IMR-90 (cell line): ENCODE measurements at regions not wholly inside any gene's neighbourhood (a gene's known extent, or its start where the extent isn't known, plus 50 kb on each side); places are given as distances from the start of the nearest gene placed in this dataset.

Experiments
- ATAC-seq: fragments of 200-7000 bp; cut with Tn5 transposase; 2 replicates; pipeline ENCODE4 v1.9.1; 2020; ENCODE audit warnings: low read depth, mild to moderate bottlenecking, moderate library complexity
- BruUV-seq: library from RNA; stranded (reverse); fragments of 400-500 nt; replicated peaks from 2 replicates; lab custom pipeline; 2021; lab: Mats Ljungman, UMichigan
- CTCF ChIA-PET: fragments of 300-600 bp; formaldehyde crosslinking; extraction: SDS; loops from one replicate; lab custom pipeline; 2021; ENCODE audit warnings: antibody characterized with exemption; lab: Yijun Ruan, JAX
- POLR2A ChIA-PET: fragments of 300-600 bp; sonication (Branson Sonifier 250); formaldehyde crosslinking; loops from one replicate; lab custom pipeline; 2022; ENCODE audit warnings: antibody characterized with exemption; ENCODE audit not compliant: unreplicated experiment; lab: Charles Lee
- DNase-seq: peaks from one replicate; pipeline ENCODE4 v3.0.0; 2013
- H2AFZ ChIP-seq: replicated peaks from 2 replicates; pipeline ENCODE3; 2013; ENCODE audit warnings: low read length, mild to moderate bottlenecking; ENCODE audit not compliant: poor library complexity
- H2AK5ac ChIP-seq: 2 replicates; pipeline ENCODE4 v1.6.1; 2013; ENCODE audit warnings: low read depth, low read length, inconsistent platforms
- H2AK9ac ChIP-seq: replicated peaks from 2 replicates; pipeline ENCODE3; 2013; ENCODE audit warnings: mild to moderate bottlenecking, low read depth, low read length, moderate library complexity; ENCODE audit not compliant: poor library complexity
- H2BK120ac ChIP-seq: 2 replicates; pipeline ENCODE4 v1.6.1; 2013; ENCODE audit warnings: low read depth, low read length, inconsistent platforms
- H2BK15ac ChIP-seq: 3 replicates; pipeline ENCODE4 v1.6.1; 2013; ENCODE audit warnings: low read depth, low read length, inconsistent platforms
- H2BK20ac ChIP-seq: 2 replicates; pipeline ENCODE4 v1.6.1; 2013; ENCODE audit warnings: low read depth, mild to moderate bottlenecking, inconsistent platforms, low read length, moderate library complexity
- H2BK5ac ChIP-seq: 2 replicates; pipeline ENCODE4 v1.6.1; 2013; ENCODE audit warnings: mild to moderate bottlenecking, low read depth, low read length, inconsistent platforms; ENCODE audit not compliant: poor library complexity, severe bottlenecking
- H3K14ac ChIP-seq: replicated peaks from 2 replicates; pipeline ENCODE4 v1.6.1; 2013; ENCODE audit warnings: low read depth, low read length, inconsistent platforms
- H3K18ac ChIP-seq: 2 replicates; pipeline ENCODE4 v1.6.1; 2013; ENCODE audit warnings: low read depth, low read length, control low read depth
- H3K23ac ChIP-seq: 2 replicates; pipeline ENCODE4 v1.6.1; 2013; ENCODE audit warnings: low read depth, low read length, inconsistent platforms
- H3K27ac ChIP-seq: 2 replicates; pipeline ENCODE4 v1.5.1; 2013; ENCODE audit warnings: mild to moderate bottlenecking, control low read depth, low read length; ENCODE audit not compliant: insufficient read depth
- H3K27me3 ChIP-seq: 2 replicates; pipeline ENCODE4 v1.6.1; 2013; ENCODE audit warnings: low read length; ENCODE audit not compliant: control insufficient read depth, insufficient read depth
- H3K36me3 ChIP-seq: 2 replicates; pipeline ENCODE4 v1.6.1; 2013; ENCODE audit warnings: low read length, mixed read lengths; ENCODE audit not compliant: control insufficient read depth, insufficient read depth
- H3K4ac ChIP-seq: 2 replicates; pipeline ENCODE4 v1.6.1; 2013; ENCODE audit warnings: low read depth, low read length, inconsistent platforms
- H3K4me1 ChIP-seq: 2 replicates; pipeline ENCODE4 v1.6.1; 2013; ENCODE audit warnings: low read length, mixed read lengths; ENCODE audit not compliant: control insufficient read depth, insufficient read depth
- H3K4me2 ChIP-seq: 2 replicates; pipeline ENCODE4 v1.6.1; 2013; ENCODE audit warnings: low read depth, mild to moderate bottlenecking, control low read depth, low read length, moderate library complexity
- H3K4me3 ChIP-seq: 2 replicates; pipeline ENCODE4 v1.5.1; 2013; ENCODE audit warnings: low read depth, mild to moderate bottlenecking, control low read depth, low read length, moderate library complexity; ENCODE audit not compliant: insufficient read depth
- H3K56ac ChIP-seq: 2 replicates; pipeline ENCODE4 v1.6.1; 2013; ENCODE audit warnings: low read length, inconsistent platforms; ENCODE audit not compliant: insufficient read depth; ENCODE audit errors: extremely low read depth
- H3K79me1 ChIP-seq, 2 experiments: 2 replicates each; pipeline ENCODE4 v1.6.1; 2013; ENCODE audit warnings: low read length in 2 of 2, inconsistent platforms in 1 of 2, low read depth in 1 of 2
- H3K9ac ChIP-seq: 2 replicates; pipeline ENCODE4 v1.6.1; 2013; ENCODE audit warnings: low read depth, low read length, control low read depth
- H3K9me1 ChIP-seq: 2 replicates; pipeline ENCODE4 v1.6.1; 2013; ENCODE audit warnings: low read length, inconsistent platforms; ENCODE audit not compliant: insufficient read depth
- H3K9me3 ChIP-seq: 2 replicates; pipeline ENCODE4 v1.6.1; 2013; ENCODE audit warnings: low read length; ENCODE audit not compliant: control insufficient read depth, insufficient read depth
- H4K20me1 ChIP-seq: 2 replicates; pipeline ENCODE4 v1.6.1; 2013; ENCODE audit warnings: low read length, inconsistent platforms; ENCODE audit not compliant: insufficient read depth
- H4K5ac ChIP-seq: 2 replicates; pipeline ENCODE4 v1.6.1; 2013; ENCODE audit warnings: mild to moderate bottlenecking, low read depth, low read length, control low read depth
- H4K8ac ChIP-seq, 2 experiments: 2 replicates each; pipeline ENCODE4 v1.6.1; 2013; ENCODE audit warnings: low read depth in 2 of 2, low read length in 2 of 2, control low read depth in 1 of 2, inconsistent platforms in 1 of 2
- H4K91ac ChIP-seq: 2 replicates; pipeline ENCODE4 v1.6.1; 2013; ENCODE audit warnings: low read depth, low read length, inconsistent platforms; ENCODE audit not compliant: insufficient read depth
- BHLHE40 ChIP-seq: fragments of 150-350 bp; IDR thresholded peaks from 2 replicates; pipeline ENCODE4 v1.6.1; 2016; ENCODE audit warnings: mild to moderate bottlenecking, low read depth, low read length
- CEBPB ChIP-seq: IDR thresholded peaks from 2 replicates; pipeline ENCODE4 v1.6.1; 2012; ENCODE audit warnings: low read depth, low read length, improper control_type of control experiment
- CHD1 ChIP-seq: IDR thresholded peaks from 2 replicates; pipeline ENCODE4 v1.6.1; 2012; ENCODE audit warnings: low read depth, low read length, improper control_type of control experiment
- FOS ChIP-seq: fragments of 150-350 bp; IDR thresholded peaks from 2 replicates; pipeline ENCODE4 v1.6.1; 2016; ENCODE audit warnings: low read depth, low read length
- MAFK ChIP-seq: IDR thresholded peaks from 2 replicates; pipeline ENCODE4 v1.6.1; 2012; ENCODE audit warnings: low read depth, low read length, improper control_type of control experiment
- MAZ ChIP-seq: IDR thresholded peaks from 2 replicates; pipeline ENCODE4 v1.6.1; 2012; ENCODE audit warnings: low read depth, mild to moderate bottlenecking, low read length, improper control_type of control experiment, moderate library complexity, borderline replicate concordance
- MXI1 ChIP-seq: IDR thresholded peaks from 2 replicates; pipeline ENCODE4 v1.6.1; 2012; ENCODE audit warnings: low read depth, mild to moderate bottlenecking, low read length, moderate library complexity, borderline replicate concordance
- NFE2L2 ChIP-seq: fragments of 150-350 bp; IDR thresholded peaks from 2 replicates; pipeline ENCODE4 v1.6.1; 2016; ENCODE audit warnings: low read depth, mild to moderate bottlenecking, low read length
- POLR2A ChIP-seq: IDR thresholded peaks from 2 replicates; pipeline ENCODE4 v1.6.1; 2012; ENCODE audit warnings: mild to moderate bottlenecking, low read depth, low read length
- RAD21 ChIP-seq: IDR thresholded peaks from 2 replicates; pipeline ENCODE4 v1.6.1; 2012; ENCODE audit warnings: low read length, improper control_type of control experiment
- RCOR1 ChIP-seq: IDR thresholded peaks from 2 replicates; pipeline ENCODE4 v1.6.1; 2012; ENCODE audit warnings: mild to moderate bottlenecking, low read length, improper control_type of control experiment; ENCODE audit not compliant: insufficient replicate concordance
- RFX5 ChIP-seq: IDR thresholded peaks from 2 replicates; pipeline ENCODE4 v1.8.0; 2012; ENCODE audit warnings: low read depth, mild to moderate bottlenecking, low read length, moderate library complexity
- SMC3 ChIP-seq: fragments of 150-350 bp; IDR thresholded peaks from 2 replicates; pipeline ENCODE4 v1.6.1; 2016; ENCODE audit warnings: low read depth, mild to moderate bottlenecking, antibody characterized with exemption, low read length, moderate library complexity
- WGBS, 2 experiments: methylation state at CpG; one replicate each; pipeline versions ENCODE4 v1.1.5 to v1.1.7; 2013; ENCODE audit warnings: missing lambda C conversion rate in 2 of 2; ENCODE audit not compliant: insufficient read length in 1 of 2; ENCODE audit errors: extremely low coverage in 2 of 2; 5-methylcytosine and 5-hydroxymethylcytosine counted together
- dilution Hi-C: fragments of 300-500 bp; cut with HindIII; formaldehyde crosslinking; loops from one replicate; pipeline ENCODE4 v1.14.3; 2018; ENCODE audit warnings: low sequenced_read_pairs; ENCODE audit not compliant: unreplicated experiment
- in situ Hi-C: fragments of 300-500 bp; cut with MboI; formaldehyde crosslinking; loops from 3 replicates; pipeline ENCODE4 v1.14.3; 2019; ENCODE audit warnings: low sequenced_read_pairs, inconsistent platforms, mixed read lengths
- intact Hi-C: fragments of 100-400 bp; cut with micrococcal nuclease; formaldehyde crosslinking; loops from 2 replicates; pipeline ENCODE4 v1.10.0; 2022
- TF ChIP-seq, protein P1 (sequence below): fragments of 150-350 bp; IDR thresholded peaks from 2 replicates; pipeline ENCODE4 v1.6.1; 2016; ENCODE audit warnings: low read depth, mild to moderate bottlenecking, low read length, moderate library complexity, borderline replicate concordance
- TF ChIP-seq, protein P2 (sequence below): fragments of 150-350 bp; IDR thresholded peaks from 2 replicates; pipeline ENCODE4 v1.6.1; 2017; ENCODE audit warnings: mild to moderate bottlenecking, antibody characterized with exemption, low read length, low read depth
- TF ChIP-seq, protein P3 (sequence below): conservative IDR thresholded peaks from 2 replicates; pipeline ENCODE4 v1.5.1; 2012; ENCODE audit warnings: mild to moderate bottlenecking, low read depth, low read length, improper control_type of control experiment

DNA sequence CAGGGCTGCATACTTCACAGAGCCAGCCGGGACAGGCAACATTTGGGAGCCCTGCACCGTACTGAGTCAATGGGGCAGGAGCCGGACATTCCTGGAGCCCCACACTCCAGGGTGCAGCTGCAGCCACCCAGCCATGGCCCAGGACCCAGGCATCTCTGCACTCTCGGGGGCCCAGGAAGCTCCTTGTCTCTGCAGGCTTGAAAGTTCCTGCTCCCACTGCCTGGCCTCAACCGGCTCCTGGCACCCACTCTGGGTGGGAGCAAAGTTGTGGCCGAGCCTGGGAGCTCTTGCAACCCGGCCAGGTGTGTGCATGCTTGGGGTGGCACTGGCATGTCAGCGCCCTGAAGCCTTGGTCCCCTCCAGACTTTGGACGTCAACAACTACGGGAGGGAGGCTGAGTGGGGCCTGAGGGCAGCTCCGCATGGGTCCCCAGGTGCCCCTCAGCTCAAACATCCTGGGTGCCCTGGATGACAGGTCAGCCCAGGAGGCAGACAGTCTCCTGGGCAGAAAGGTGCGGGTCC is 833.5 kb upstream of the CADM2 start:
- Histone ChIP-seq H3K4ac (no peak overlapping the region), H4K5ac (no peak overlapping the region), H2BK15ac (no peak overlapping the region), H3K27me3 (no peaks in the 10 kb centered on the region), H2BK5ac (no peak overlapping the region), H4K91ac (no peak overlapping the region), H3K27ac (no peak overlapping the region), H3K14ac (no peak overlapping the region), H3K79me1 (no peaks in the 10 kb centered on the region), H3K56ac (no peak overlapping the region), H3K4me3 (no peak overlapping the region), H2BK120ac (no peak overlapping the region), H3K4me2 (no peak overlapping the region), H3K9me1 (no peaks in the 10 kb centered on the region), H4K8ac (no peak overlapping the region), H3K9me3 (peaks cover 10% of the 10 kb centered on the region; the same call in 1 of the 2 replicates), H2AK5ac (no peak overlapping the region), H3K23ac (no peak overlapping the region), H3K36me3 (no peaks in the 10 kb centered on the region), H2AFZ (no peak overlapping the region), H3K18ac (no peak overlapping the region), H3K9ac (no peak overlapping the region), H2BK20ac (no peak overlapping the region), H4K20me1 (no peaks in the 10 kb centered on the region), H3K4me1 (no peaks in the 10 kb centered on the region), H2AK9ac (no peak overlapping the region)
- ChIA-PET POLR2A (no interaction called here), CTCF (no interaction called here)
- ATAC-seq, result no peak
- dilution Hi-C loops (no loop called here), in situ Hi-C loops (no loop called here), intact Hi-C loops (no loop called here)
- TF ChIP-seq MXI1, result no peak
- no peak for TF ChIP-seq RAD21
- TF ChIP-seq MAZ, result no peak
- no peak for TF ChIP-seq CHD1
- TF ChIP-seq, protein P1, sequence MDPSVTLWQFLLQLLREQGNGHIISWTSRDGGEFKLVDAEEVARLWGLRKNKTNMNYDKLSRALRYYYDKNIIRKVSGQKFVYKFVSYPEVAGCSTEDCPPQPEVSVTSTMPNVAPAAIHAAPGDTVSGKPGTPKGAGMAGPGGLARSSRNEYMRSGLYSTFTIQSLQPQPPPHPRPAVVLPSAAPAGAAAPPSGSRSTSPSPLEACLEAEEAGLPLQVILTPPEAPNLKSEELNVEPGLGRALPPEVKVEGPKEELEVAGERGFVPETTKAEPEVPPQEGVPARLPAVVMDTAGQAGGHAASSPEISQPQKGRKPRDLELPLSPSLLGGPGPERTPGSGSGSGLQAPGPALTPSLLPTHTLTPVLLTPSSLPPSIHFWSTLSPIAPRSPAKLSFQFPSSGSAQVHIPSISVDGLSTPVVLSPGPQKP, result no peak
- TF ChIP-seq, protein P2, sequence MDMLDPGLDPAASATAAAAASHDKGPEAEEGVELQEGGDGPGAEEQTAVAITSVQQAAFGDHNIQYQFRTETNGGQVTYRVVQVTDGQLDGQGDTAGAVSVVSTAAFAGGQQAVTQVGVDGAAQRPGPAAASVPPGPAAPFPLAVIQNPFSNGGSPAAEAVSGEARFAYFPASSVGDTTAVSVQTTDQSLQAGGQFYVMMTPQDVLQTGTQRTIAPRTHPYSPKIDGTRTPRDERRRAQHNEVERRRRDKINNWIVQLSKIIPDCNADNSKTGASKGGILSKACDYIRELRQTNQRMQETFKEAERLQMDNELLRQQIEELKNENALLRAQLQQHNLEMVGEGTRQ, result no peak
- TF ChIP-seq NFE2L2, result no peak
- no peak for TF ChIP-seq FOS
- no peak for TF ChIP-seq BHLHE40
- TF ChIP-seq POLR2A, result no peak
- TF ChIP-seq MAFK, result no peak
- TF ChIP-seq RCOR1, result no peak
- TF ChIP-seq, protein P3, sequence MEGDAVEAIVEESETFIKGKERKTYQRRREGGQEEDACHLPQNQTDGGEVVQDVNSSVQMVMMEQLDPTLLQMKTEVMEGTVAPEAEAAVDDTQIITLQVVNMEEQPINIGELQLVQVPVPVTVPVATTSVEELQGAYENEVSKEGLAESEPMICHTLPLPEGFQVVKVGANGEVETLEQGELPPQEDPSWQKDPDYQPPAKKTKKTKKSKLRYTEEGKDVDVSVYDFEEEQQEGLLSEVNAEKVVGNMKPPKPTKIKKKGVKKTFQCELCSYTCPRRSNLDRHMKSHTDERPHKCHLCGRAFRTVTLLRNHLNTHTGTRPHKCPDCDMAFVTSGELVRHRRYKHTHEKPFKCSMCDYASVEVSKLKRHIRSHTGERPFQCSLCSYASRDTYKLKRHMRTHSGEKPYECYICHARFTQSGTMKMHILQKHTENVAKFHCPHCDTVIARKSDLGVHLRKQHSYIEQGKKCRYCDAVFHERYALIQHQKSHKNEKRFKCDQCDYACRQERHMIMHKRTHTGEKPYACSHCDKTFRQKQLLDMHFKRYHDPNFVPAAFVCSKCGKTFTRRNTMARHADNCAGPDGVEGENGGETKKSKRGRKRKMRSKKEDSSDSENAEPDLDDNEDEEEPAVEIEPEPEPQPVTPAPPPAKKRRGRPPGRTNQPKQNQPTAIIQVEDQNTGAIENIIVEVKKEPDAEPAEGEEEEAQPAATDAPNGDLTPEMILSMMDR, result no peak
- TF ChIP-seq SMC3, result no peak
- TF ChIP-seq RFX5, result no peak
- TF ChIP-seq CEBPB, result no peak
- BruUV-seq, result no TSS peak
- DNase-seq, result no peak
- WGBS, 2 experiments, result 57% methylated on average over 7 of the region's 12 CpGs; no CpG with 5 or more reads in 1 of the 2 experiments
